ENCODE measurements at regions not wholly inside any gene's neighbourhood (a gene's known extent, or its start where the extent isn't known, plus 50 kb on each side); places are given as distances from the start of the nearest gene placed in this dataset.

- TF ChIP-seq, protein P1, sequence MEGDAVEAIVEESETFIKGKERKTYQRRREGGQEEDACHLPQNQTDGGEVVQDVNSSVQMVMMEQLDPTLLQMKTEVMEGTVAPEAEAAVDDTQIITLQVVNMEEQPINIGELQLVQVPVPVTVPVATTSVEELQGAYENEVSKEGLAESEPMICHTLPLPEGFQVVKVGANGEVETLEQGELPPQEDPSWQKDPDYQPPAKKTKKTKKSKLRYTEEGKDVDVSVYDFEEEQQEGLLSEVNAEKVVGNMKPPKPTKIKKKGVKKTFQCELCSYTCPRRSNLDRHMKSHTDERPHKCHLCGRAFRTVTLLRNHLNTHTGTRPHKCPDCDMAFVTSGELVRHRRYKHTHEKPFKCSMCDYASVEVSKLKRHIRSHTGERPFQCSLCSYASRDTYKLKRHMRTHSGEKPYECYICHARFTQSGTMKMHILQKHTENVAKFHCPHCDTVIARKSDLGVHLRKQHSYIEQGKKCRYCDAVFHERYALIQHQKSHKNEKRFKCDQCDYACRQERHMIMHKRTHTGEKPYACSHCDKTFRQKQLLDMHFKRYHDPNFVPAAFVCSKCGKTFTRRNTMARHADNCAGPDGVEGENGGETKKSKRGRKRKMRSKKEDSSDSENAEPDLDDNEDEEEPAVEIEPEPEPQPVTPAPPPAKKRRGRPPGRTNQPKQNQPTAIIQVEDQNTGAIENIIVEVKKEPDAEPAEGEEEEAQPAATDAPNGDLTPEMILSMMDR (IDR thresholded peaks at IDR 0.05): no peak
- TF ChIP-seq MXI1 (IDR thresholded peaks at IDR 0.05; ENCODE audit: low read depth, low read length) (no peak), RXRA (IDR thresholded peaks at IDR 0.05; ENCODE audit: borderline replicate concordance, low read depth) (no peak), TCF12 (IDR thresholded peaks at IDR 0.05) (no peak), ELF1 (IDR thresholded peaks at IDR 0.05) (no peak), CHD2 (IDR thresholded peaks at IDR 0.05; ENCODE audit: low read length, partially characterized antibody) (no peak), EP300 (IDR thresholded peaks at IDR 0.05; ENCODE audit: borderline replicate concordance in 1 of 2, low read depth in 1 of 2, low read length in 1 of 2) (no peak), RFX5 (IDR thresholded peaks at IDR 0.05; ENCODE audit: low read length) (no peak), FOSL2 (IDR thresholded peaks at IDR 0.05; ENCODE audit: borderline replicate concordance, low read depth) (no peak), FOXM1 (IDR thresholded peaks at IDR 0.05; ENCODE audit: low read depth) (no peak), MAX (IDR thresholded peaks at IDR 0.05; ENCODE audit: low read depth) (no peak), NRF1 (IDR thresholded peaks at IDR 0.05; ENCODE audit: low read depth, low read length) (no peak), SMC3 (IDR thresholded peaks at IDR 0.05; ENCODE audit: low read depth, low read length) (no peak)
- TF ChIP-seq, protein P2, sequence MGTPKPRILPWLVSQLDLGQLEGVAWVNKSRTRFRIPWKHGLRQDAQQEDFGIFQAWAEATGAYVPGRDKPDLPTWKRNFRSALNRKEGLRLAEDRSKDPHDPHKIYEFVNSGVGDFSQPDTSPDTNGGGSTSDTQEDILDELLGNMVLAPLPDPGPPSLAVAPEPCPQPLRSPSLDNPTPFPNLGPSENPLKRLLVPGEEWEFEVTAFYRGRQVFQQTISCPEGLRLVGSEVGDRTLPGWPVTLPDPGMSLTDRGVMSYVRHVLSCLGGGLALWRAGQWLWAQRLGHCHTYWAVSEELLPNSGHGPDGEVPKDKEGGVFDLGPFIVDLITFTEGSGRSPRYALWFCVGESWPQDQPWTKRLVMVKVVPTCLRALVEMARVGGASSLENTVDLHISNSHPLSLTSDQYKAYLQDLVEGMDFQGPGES (IDR thresholded peaks at IDR 0.05; ENCODE audit: low read depth, low read length): no peak
Measured at GRCh38 chr1:229984310-229984991, 82.6 kb upstream of the GALNT2 start.

Measured in SK-N-SH (cell line).